ENCODE measurements at regions not wholly inside any gene's neighbourhood (a gene's known extent, or its start where the extent isn't known, plus 50 kb on each side); places are given as distances from the start of the nearest gene placed in this dataset.

DNA sequence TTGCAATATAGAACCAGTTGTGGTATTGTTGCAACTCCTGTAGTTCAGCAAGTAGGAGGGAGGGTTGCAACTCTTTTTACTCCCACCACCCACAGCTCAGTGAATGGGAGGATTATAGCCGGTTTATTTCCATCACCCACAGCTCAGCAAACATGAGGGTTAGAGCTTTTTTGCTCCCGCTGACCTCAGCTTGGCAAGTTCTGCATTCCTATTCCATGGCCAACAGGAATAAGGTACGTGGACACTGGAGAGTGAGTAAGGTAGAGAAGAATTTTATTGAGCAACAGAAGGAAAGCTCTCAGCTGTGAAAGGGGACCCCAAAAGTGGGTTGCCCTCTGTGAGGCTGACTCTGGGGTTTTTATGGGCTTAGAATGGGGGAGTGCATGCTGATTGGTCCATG is 167.1 kb upstream of the SMIM30 start:
- WGBS, 3 donors: 63 to 67% (median 66%) methylated on average over 3 of the region's 3 CpGs
- H3K27me3 ChIP-seq: no peaks in the 10 kb centered on the region
- no peaks in the 10 kb centered on the region for H3K36me3 ChIP-seq
- no peaks in the 10 kb centered on the region for H3K4me1 ChIP-seq (ENCODE audit: insufficient read depth)
- DNase-seq: no peak
- intact Hi-C loops (cut with DNase I): no loop called here
- H3K4me3 ChIP-seq: no peak overlapping the region
- no peak overlapping the region for H3K27ac ChIP-seq
- H3K9me3 ChIP-seq: no peaks in the 10 kb centered on the region
- no peak for TF ChIP-seq CTCF (IDR thresholded peaks at IDR 0.05)
- no peak for TF ChIP-seq POLR2A (IDR thresholded peaks at IDR 0.05)
- TF ChIP-seq EP300 (IDR thresholded peaks at IDR 0.05): no peak

- no peak overlapping the region for H3K4me3 ChIP-seq
- TF ChIP-seq EP300 (IDR thresholded peaks at IDR 0.05): no peak
- no peak for TF ChIP-seq CTCF (IDR thresholded peaks at IDR 0.05)
- TF ChIP-seq POLR2A (IDR thresholded peaks at IDR 0.05): no peak
These were observed 165.5 kb upstream of the SMIM30 start for GRCh38 chr7:113283861-113284260.

DNA sequence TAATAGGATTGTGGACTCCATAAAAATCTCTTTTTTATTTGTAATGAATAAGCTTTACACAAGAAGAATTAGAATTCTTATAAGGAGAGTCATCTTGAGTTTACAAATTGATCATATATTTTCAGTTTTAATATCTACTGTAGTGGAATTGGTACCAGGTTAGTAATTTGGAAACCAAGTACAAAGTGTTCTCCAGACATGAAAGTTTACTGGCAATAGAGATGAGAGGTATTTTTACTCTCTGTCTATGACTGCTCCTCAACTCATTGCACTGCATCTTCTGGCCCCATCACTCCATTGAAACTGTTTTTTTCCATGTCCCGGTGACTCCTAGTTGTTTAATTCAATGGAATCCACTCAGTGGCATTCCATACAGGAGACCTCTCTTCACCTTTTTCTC is 164.5 kb upstream of the SMIM30 start:
- intact Hi-C loops (cut with DNase I): no loop called here
- Histone ChIP-seq H3K4me1 (ENCODE audit: insufficient read depth) (no peaks in the 10 kb centered on the region), H3K9me3 (no peaks in the 10 kb centered on the region), H3K27ac (no peak overlapping the region), H3K4me3 (no peak overlapping the region), H3K27me3 (no peaks in the 10 kb centered on the region), H3K36me3 (no peaks in the 10 kb centered on the region)
- no peak for DNase-seq
- WGBS, 3 donors: 81 to 95% (median 84%) methylated on average over 1 of the region's 1 CpG
- TF ChIP-seq EP300 (IDR thresholded peaks at IDR 0.05): no peak

More at GRCh38 chr7:113283861-113284260, 165.5 kb upstream of the SMIM30 start:
- intact Hi-C loops (cut with DNase I): no loop called here
- H3K27me3 ChIP-seq: no peaks in the 10 kb centered on the region
- no peak for DNase-seq
- no peaks in the 10 kb centered on the region for H3K9me3 ChIP-seq
- no peaks in the 10 kb centered on the region for H3K4me1 ChIP-seq (ENCODE audit: insufficient read depth)
- H3K36me3 ChIP-seq: no peaks in the 10 kb centered on the region
- no peak overlapping the region for H3K27ac ChIP-seq

DNA sequence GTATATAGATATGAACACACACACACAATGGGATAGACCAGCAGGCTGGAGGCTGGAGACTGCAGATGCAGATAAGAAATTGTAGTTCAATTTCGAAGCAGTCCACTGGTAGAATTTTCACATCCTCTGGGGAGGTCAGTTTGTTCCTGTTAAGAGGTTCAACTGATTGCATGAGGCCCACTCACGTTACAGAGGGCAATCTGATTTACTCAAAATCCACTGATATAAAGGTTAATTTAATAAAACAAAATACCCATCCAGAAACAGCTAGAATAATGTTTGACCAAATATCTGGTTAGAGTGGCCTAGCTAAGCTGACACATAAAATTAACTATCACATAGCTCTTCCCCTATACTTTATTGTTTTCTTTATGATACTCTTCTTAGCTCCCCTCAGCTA is 162.9 kb upstream of the SMIM30 start:
- intact Hi-C loops (cut with DNase I): no loop called here
- WGBS, 3 donors: 31 to 55% (median 37%) methylated on average over 2 of the region's 2 CpGs
- DNase-seq: no peak
- H3K27me3 ChIP-seq: no peaks in the 10 kb centered on the region
- no peaks in the 10 kb centered on the region for H3K9me3 ChIP-seq
- H3K4me1 ChIP-seq (ENCODE audit: insufficient read depth): no peaks in the 10 kb centered on the region
- no peak overlapping the region for H3K4me3 ChIP-seq
- TF ChIP-seq POLR2A (IDR thresholded peaks at IDR 0.05): no peak
- TF ChIP-seq EP300 (IDR thresholded peaks at IDR 0.05): no peak
- TF ChIP-seq CTCF (IDR thresholded peaks at IDR 0.05): no peak
- no peak overlapping the region for H3K27ac ChIP-seq
- no peaks in the 10 kb centered on the region for H3K36me3 ChIP-seq

DNA sequence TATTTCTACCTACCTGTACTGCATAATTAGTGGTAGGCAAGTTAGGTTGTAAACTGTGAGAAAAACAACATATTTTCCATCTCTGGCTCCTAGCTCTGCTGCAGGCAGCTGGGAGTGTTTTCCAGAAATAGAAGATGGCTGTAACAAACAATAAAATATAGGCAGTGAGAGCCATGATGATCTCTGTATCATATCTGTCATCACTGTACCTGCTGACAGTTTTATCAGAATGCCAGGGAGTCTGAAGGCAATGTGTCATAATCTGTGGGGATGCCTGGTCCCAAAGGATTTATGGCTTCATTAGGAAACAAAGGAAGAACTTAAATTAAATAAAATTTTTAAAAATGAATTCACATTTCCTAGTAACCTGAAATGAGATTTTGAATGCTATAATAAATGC is 160.9 kb upstream of the SMIM30 start:
- no peaks in the 10 kb centered on the region for H3K36me3 ChIP-seq
- no peaks in the 10 kb centered on the region for H3K9me3 ChIP-seq
- H3K27me3 ChIP-seq: no peaks in the 10 kb centered on the region
- intact Hi-C loops (cut with DNase I): no loop called here
- no peaks in the 10 kb centered on the region for H3K4me1 ChIP-seq (ENCODE audit: insufficient read depth)
- DNase-seq: no peak
- no peak overlapping the region for H3K27ac ChIP-seq
- TF ChIP-seq POLR2A (IDR thresholded peaks at IDR 0.05): no peak
- no peak for TF ChIP-seq EP300 (IDR thresholded peaks at IDR 0.05)
- no peak for TF ChIP-seq CTCF (IDR thresholded peaks at IDR 0.05)
- no peak overlapping the region for H3K4me3 ChIP-seq
